ENCODE measurements at regions not wholly inside any gene's neighbourhood (a gene's known extent, or its start where the extent isn't known, plus 50 kb on each side); places are given as distances from the start of the nearest gene placed in this dataset.

- Mint-ChIP-seq H3K9me3 (ENCODE audit: unreplicated experiment) (peaks cover 20% of the 10 kb centered on the region), H3K4me1 (ENCODE audit: low read depth, unreplicated experiment) (peaks cover 22% of the 10 kb centered on the region), H3K27me3 (ENCODE audit: unreplicated experiment) (no peaks in the 10 kb centered on the region), H3K27ac (ENCODE audit: unreplicated experiment) (no peak overlapping the region), H3K36me3 (ENCODE audit: unreplicated experiment) (peaks cover 37% of the 10 kb centered on the region), H3K4me3 (ENCODE audit: unreplicated experiment) (no peak overlapping the region)
- TF ChIP-seq, protein P1, sequence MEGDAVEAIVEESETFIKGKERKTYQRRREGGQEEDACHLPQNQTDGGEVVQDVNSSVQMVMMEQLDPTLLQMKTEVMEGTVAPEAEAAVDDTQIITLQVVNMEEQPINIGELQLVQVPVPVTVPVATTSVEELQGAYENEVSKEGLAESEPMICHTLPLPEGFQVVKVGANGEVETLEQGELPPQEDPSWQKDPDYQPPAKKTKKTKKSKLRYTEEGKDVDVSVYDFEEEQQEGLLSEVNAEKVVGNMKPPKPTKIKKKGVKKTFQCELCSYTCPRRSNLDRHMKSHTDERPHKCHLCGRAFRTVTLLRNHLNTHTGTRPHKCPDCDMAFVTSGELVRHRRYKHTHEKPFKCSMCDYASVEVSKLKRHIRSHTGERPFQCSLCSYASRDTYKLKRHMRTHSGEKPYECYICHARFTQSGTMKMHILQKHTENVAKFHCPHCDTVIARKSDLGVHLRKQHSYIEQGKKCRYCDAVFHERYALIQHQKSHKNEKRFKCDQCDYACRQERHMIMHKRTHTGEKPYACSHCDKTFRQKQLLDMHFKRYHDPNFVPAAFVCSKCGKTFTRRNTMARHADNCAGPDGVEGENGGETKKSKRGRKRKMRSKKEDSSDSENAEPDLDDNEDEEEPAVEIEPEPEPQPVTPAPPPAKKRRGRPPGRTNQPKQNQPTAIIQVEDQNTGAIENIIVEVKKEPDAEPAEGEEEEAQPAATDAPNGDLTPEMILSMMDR (IDR thresholded peaks at IDR 0.05; ENCODE audit: partially characterized antibody, unreplicated experiment), result no peak
- no peak for DNase-seq
Measured at GRCh38 chr10:31702954-31703353, 225.7 kb downstream of the ARHGAP12 start.

DNA sequence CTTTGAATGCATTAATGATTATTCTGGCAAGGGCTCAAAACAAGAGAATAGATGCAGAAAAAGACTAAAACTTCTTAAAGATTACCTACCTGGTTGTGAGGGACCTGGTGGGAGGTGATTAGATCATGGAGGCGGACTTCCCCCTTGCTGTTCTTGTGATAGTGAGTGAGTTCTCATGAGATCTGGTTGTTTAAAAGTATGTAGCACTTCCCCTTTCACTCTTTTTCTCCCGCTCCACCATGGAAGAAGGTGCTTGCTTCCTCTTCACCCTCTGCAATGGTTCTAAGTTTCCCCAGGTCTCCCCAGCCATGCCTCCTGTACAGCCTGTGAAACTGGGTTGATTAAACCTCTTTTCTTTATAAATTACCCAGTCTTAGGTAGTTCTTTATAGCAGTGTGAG, 226.6 kb downstream of the ARHGAP12 start:
- H3K36me3 Mint-ChIP-seq (ENCODE audit: unreplicated experiment), result peaks cover 37% of the 10 kb centered on the region
- peaks cover 18% of the 10 kb centered on the region for H3K9me3 Mint-ChIP-seq (ENCODE audit: unreplicated experiment)
- H3K4me1 Mint-ChIP-seq (ENCODE audit: low read depth, unreplicated experiment), result peaks cover 21% of the 10 kb centered on the region
- TF ChIP-seq, protein P1 (IDR thresholded peaks at IDR 0.05; ENCODE audit: partially characterized antibody, unreplicated experiment), result no peak
- H3K4me3 Mint-ChIP-seq (ENCODE audit: unreplicated experiment), result no peak overlapping the region
- DNase-seq, result no peak
- no peak overlapping the region for H3K27ac Mint-ChIP-seq (ENCODE audit: unreplicated experiment)
- H3K27me3 Mint-ChIP-seq (ENCODE audit: unreplicated experiment), result no peaks in the 10 kb centered on the region

- Mint-ChIP-seq H3K27ac (ENCODE audit: unreplicated experiment) (no peak overlapping the region), H3K36me3 (ENCODE audit: unreplicated experiment) (peaks cover 36% of the 10 kb centered on the region), H3K9me3 (ENCODE audit: unreplicated experiment) (peaks cover 18% of the 10 kb centered on the region), H3K27me3 (ENCODE audit: unreplicated experiment) (no peaks in the 10 kb centered on the region), H3K4me3 (ENCODE audit: unreplicated experiment) (no peak overlapping the region), H3K4me1 (ENCODE audit: low read depth, unreplicated experiment) (peaks cover 19% of the 10 kb centered on the region)
- TF ChIP-seq, protein P1 (IDR thresholded peaks at IDR 0.05; ENCODE audit: partially characterized antibody, unreplicated experiment), result no peak
- no peak for DNase-seq
Measured at GRCh38 chr10:31701546-31701945, 227.1 kb downstream of the ARHGAP12 start.

- no peak for DNase-seq
- TF ChIP-seq, protein P1 (IDR thresholded peaks at IDR 0.05; ENCODE audit: partially characterized antibody, unreplicated experiment), result no peak
- H3K27me3 Mint-ChIP-seq (ENCODE audit: unreplicated experiment), result no peaks in the 10 kb centered on the region
- H3K4me1 Mint-ChIP-seq (ENCODE audit: low read depth, unreplicated experiment), result peaks cover 16% of the 10 kb centered on the region
- H3K9me3 Mint-ChIP-seq (ENCODE audit: unreplicated experiment), result peaks cover 14% of the 10 kb centered on the region
- no peak overlapping the region for H3K4me3 Mint-ChIP-seq (ENCODE audit: unreplicated experiment)
- peaks cover 28% of the 10 kb centered on the region for H3K36me3 Mint-ChIP-seq (ENCODE audit: unreplicated experiment)
- no peak overlapping the region for H3K27ac Mint-ChIP-seq (ENCODE audit: unreplicated experiment)
Measured at GRCh38 chr10:31700181-31700611, 228.4 kb downstream of the ARHGAP12 start.

DNA sequence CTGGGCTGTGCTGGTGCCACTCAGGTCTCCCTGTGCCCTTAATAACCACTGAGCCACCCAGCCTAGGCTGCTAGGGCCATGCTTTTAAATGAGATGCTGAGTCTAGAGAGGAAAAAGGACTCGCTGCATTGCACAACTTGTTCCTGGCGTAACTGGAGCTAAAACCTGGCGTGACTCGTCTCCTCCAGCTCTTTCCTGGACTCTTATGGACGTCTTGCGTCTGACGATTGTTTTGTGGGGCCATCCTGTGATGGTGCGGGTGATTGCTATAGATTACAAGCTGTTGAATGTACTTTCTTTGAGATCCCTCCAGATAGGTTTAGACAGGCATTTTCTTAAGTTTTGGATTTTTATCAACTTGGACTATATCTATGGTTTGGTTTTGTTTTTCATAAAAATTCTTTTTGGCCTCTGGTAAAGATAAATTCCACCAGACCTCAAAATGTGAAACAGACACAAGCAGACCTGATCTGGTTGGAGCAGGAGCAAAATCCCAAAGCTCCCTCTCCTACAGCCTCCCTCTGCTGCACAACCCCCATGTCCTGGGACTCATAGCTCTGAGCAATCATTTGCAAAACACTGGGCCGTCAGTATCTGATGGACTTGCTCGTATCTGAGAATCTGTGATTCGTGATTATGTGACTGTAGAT, 230.3 kb downstream of the ARHGAP12 start:
- Mint-ChIP-seq H3K36me3 (ENCODE audit: unreplicated experiment) (peaks cover 20% of the 10 kb centered on the region), H3K27ac (ENCODE audit: unreplicated experiment) (peak overlapping the region; percentile 20), H3K27me3 (ENCODE audit: unreplicated experiment) (no peaks in the 10 kb centered on the region), H3K4me3 (ENCODE audit: unreplicated experiment) (no peak overlapping the region), H3K9me3 (ENCODE audit: unreplicated experiment) (peaks cover 9% of the 10 kb centered on the region), H3K4me1 (ENCODE audit: low read depth, unreplicated experiment) (peaks cover 22% of the 10 kb centered on the region)
- no peak for DNase-seq
- TF ChIP-seq, protein P1 (IDR thresholded peaks at IDR 0.05; ENCODE audit: partially characterized antibody, unreplicated experiment), result no peak

Data from glutamatergic neuron (in vitro differentiated cells).